ENCODE measurements at regions not wholly inside any gene's neighbourhood (a gene's known extent, or its start where the extent isn't known, plus 50 kb on each side); places are given as distances from the start of the nearest gene placed in this dataset.
"Not testable (repeated sequence)": the region's sequence is repeated elsewhere in the genome, so short reads cannot be mapped to it uniquely, and the experiment has no call there.

DNA sequence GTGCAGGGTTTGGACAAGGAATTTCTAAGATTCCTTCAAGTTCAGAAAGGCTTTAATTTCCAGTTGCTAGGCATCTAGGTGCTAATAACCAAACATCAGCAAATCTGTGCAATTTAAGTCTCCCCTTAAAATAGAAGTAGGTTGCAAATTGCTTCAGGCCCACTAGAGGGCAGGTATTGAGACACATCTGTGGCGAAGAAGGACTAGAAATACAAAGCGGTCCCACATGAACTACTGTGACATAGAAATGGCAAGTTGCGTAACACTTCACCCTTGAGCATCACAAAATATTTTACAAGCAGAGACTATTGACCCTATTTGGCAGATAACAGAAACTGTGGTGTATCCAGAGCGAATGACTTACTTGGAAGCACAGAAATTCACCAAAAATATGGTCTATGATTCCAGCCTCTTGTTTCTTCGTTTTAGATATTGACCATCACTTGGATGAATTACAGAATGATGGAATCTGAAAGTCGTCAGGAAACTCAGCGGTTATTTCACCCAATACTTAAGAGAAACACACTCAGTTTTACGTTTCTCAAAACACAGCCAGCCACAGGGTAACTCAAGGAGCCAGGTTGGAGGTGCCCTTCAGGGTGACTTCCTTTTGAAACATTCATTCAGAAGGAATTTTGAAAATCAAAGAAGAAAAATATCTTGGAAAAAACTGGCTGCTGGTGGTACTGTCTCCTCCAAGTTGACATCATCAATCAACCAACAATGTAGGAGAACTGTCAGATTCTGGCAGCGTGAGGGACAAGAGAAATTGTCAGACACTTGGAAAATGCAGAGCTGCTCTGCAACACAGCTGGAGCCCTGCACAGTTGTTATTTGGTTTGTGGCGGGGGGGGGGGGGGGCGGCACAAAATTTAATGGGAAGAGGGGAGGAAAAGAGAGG lies 256.3 kb upstream of the MINDY3 start:
- in situ Hi-C loops (cut with HindIII; ENCODE audit: low sequenced_read_pairs): no loop called here

DNA sequence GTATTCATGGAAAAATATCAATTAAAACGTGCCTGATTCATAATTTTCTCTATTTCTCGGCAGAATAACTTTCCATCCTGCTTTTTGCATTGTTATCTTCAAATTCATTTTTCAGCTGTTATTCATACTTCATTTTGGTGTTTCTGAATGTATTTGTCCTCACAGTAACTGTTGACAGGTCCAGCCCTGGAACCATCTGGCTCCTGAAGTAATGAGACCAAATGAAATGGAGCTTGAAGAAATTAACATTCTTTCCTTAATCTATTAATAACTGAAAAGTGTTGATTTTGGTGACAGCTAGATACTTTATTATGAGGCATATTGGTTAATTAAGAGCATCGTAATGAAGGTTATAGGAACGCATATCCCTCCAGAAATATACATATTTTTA lies 257.0 kb upstream of the MINDY3 start:
- in situ Hi-C loops (cut with HindIII; ENCODE audit: low sequenced_read_pairs): no loop called here

DNA sequence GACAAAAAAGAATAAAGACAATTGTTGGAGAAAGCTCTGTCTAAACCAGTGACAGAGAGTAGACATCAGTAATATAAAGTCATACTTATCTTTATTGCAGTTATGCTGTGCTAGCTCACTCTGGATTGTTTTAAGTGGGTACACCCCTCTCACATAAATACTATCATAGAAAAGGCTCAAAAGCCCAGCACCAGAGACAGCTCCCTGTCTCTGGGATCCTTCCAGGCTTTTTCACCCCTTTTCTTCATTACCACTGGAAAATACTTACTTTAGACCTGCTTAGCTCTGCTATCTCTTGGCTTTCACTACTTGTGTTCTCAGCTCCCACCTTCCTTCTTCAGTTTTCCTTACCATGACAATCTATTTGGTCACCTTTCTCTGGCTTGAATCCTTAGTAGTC lies 259.1 kb upstream of the MINDY3 start:
- in situ Hi-C loops (cut with HindIII; ENCODE audit: low sequenced_read_pairs): no loop called here

GRCh38 chr10:16120563-16120962 lies 260.3 kb upstream of the MINDY3 start:
- in situ Hi-C loops (cut with HindIII; ENCODE audit: low sequenced_read_pairs): no loop called here

DNA sequence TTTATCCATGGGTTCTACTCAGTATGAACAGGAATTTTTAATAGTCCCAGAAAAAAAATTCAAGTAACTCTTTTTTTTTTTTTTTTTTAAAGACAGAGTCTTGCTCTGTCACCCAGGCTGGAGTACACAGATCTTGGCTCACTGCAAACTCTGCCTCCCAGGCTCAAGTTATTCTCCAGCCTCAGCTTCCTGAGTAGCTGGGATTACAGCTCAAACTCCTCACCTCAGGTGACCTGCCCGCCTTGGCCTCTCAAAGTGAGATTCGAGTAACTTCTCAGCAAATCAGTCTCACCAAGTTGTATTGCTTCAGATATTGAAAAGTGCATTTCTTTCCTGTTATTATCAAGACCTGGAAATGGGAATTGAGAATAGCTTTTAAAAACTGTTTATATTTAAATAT lies 281.2 kb upstream of the MINDY3 start:
- in situ Hi-C loops (cut with HindIII; ENCODE audit: low sequenced_read_pairs): no loop called here

DNA sequence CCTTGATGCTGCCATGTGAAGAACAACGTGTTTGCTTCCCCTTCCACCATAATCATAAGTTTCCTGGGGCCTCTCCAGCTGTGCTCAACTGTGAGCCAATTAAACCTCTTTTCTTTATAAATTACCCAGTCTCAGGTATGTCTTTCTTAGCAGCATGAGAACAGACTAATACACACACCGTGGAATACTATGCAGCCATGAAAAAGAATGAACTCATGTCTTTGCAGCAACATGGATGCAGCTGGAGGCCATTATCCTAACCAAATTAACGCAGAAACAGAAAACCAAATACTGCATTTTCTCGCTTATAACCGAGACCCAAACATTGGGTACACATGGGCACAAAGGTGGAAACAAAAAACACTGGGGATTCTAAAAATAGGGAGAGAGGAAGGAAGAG lies 286.7 kb upstream of the MINDY3 start:
- in situ Hi-C loops (cut with HindIII; ENCODE audit: low sequenced_read_pairs): no loop called here

GRCh38 chr10:16155834-16156233 lies 281.0 kb upstream of the PTER start:
- in situ Hi-C loops (cut with HindIII; ENCODE audit: low sequenced_read_pairs): no loop called here

GRCh38 chr10:16156681-16157080 lies 280.1 kb upstream of the PTER start:
- in situ Hi-C loops (cut with HindIII; ENCODE audit: low sequenced_read_pairs): no loop called here

DNA sequence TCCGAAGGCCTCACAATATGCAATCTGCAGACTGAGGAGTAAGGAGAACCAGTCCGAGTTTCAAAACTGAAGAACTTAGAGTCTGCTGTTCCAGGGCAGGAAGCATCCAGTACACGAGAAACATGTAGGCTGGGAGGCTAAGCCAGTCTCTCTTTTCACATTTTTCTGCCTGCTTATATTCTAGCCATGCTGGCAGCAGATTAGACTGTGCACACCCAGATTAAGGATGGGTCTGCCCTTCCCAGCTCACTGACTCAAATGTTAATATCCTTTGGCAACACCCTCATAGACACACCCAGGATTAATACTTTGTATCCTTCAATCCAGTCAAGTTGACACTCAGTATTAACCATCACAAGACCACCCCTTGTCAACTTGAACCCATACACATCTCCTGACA lies 271.7 kb upstream of the PTER start:
- in situ Hi-C loops (cut with HindIII; ENCODE audit: low sequenced_read_pairs): not testable (repeated sequence)

DNA sequence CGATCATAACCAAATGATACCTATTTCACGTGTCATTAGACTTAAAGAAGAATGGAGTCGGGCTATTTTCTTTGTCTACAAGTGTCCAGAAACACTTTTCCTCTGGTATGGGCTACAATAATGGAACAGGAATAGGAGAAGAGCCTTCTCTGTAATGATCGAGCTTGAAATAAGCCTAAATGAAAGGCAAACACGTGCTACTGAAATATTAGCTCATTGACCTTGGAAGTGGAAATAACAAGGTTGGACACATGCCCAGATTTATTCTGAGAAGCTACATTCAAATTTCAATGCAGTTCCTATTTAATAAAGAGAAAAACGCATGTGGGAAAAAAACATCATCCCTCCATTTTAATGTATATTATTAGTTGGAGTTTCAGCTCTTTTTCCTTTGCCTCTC lies 254.7 kb upstream of the PTER start:
- in situ Hi-C loops (cut with HindIII; ENCODE audit: low sequenced_read_pairs): no loop called here

GRCh38 chr10:16182688-16183087 lies 254.1 kb upstream of the PTER start:
- in situ Hi-C loops (cut with HindIII; ENCODE audit: low sequenced_read_pairs): no loop called here

GRCh38 chr10:16184096-16184597 lies 252.7 kb upstream of the PTER start:
- in situ Hi-C loops (cut with HindIII; ENCODE audit: low sequenced_read_pairs): no loop called here

- in situ Hi-C loops (cut with HindIII; ENCODE audit: low sequenced_read_pairs): no loop called here
Observed at GRCh38 chr10:16184906-16185305, 251.9 kb upstream of the PTER start.

DNA sequence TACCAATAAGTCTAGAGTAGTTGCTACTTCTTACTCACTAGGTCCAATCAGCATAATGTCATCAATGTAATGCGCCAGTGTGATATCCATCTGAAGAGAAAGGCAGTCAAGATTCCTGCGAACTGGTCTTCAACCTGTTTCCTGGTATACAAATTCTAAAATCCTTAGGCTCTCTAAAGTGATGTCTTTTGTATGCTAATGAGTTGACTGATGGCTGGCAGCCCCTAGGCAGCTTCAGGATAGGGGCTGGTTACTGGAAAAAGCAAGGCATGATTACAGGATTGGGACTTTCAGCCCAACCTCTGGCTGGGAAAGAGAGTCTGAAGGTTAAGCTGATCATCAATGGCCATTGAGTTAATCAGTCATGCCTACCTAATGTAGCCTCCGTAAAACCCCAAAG lies 250.2 kb upstream of the PTER start:
- in situ Hi-C loops (cut with HindIII; ENCODE audit: low sequenced_read_pairs): no loop called here

DNA sequence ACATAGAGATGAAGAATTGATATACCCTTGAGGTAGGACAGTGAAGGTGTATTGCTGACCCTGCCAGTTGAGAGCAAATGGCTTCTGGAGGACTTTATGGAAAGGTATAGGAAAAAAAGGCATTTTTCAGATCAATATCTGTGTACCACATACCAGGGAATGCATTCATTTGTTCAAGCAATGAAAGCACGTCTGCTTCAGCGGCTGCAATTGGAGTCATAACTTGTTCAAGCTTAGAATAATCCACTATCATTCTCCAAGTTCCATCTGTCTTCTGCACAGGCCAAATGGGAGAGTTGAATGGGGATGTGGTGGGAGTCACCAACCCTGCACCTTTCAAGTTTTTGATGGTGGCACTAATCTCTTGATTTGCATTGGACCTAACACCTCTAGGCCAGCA lies 249.6 kb upstream of the PTER start:
- in situ Hi-C loops (cut with HindIII; ENCODE audit: low sequenced_read_pairs): no loop called here

DNA sequence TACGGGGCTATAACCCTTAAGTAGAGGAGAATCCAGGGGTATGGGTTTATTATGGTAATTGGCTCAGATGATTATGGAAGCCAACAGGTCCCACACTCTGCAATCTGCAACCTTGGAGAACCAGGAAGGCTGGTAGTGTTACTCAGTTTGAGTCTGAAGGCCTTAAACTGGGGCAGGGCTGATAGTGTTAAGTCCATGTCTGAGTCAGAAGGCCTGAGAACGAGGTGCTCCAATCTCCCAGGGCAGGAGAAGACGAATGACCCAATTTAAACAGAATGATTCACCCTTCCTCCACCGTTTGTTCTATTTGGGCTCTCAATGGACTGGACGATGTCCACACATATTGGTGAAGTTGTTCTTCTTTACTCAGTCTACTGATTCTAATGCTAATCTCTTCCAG lies 244.5 kb upstream of the PTER start:
- in situ Hi-C loops (cut with HindIII; ENCODE audit: low sequenced_read_pairs): no loop called here

- in situ Hi-C loops (cut with HindIII; ENCODE audit: low sequenced_read_pairs): no loop called here
Observed at GRCh38 chr10:16193241-16193640, 243.6 kb upstream of the PTER start.

DNA sequence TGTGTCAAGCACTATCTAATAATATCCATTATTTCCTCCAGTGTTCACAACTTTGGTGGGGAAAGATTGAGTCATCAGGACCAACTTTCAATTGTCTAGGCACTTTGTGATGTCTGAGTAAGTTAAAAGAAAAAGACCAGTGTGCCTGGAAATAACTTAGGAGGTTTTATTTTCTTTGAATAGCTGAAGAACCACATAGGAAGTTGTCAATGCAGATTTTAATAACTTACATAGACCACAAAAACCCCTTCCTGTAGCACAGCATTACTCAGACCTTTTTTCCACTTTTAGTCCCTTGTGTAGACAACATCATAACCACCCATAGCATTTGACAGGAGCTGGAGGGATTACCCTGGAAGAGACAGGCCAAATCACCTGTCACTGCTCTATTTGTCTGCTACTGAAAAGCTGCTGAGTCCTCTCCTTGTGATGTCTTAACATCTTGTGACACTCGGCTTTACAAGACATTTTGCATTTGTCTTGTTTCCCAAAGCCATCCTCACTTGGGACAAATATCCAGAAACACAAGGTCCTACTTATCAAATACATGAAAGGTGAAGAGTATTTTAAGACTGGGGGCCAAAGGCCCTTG lies 241.5 kb upstream of the PTER start:
- in situ Hi-C loops (cut with HindIII; ENCODE audit: low sequenced_read_pairs): no loop called here

DNA sequence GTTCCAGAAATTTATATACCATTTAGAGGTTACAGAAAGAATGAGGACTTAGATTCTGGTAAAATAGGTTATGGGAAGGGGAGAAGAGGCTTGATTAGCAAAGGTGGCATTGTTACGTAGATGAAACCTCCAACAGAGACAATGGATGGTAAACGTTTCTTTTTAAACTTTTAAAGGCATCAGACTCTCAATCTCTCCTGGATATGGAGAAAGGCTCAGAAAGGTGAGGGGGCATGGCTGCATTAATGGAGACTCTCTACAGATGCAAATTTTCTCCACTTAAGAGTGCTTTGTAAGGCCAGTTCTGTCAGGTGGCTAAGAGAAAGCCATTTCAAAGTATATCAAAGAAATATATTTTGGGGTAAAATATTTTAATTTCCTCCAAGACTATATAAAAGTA lies 240.9 kb upstream of the PTER start:
- in situ Hi-C loops (cut with HindIII; ENCODE audit: low sequenced_read_pairs): no loop called here

- in situ Hi-C loops (cut with HindIII; ENCODE audit: low sequenced_read_pairs): no loop called here
Observed at GRCh38 chr10:16199216-16199615, 237.6 kb upstream of the PTER start.

- in situ Hi-C loops (cut with HindIII; ENCODE audit: low sequenced_read_pairs): not testable (repeated sequence)
Observed at GRCh38 chr10:16223618-16224017, 213.2 kb upstream of the PTER start.

GRCh38 chr10:16227674-16228073 lies 209.1 kb upstream of the PTER start:
- in situ Hi-C loops (cut with HindIII; ENCODE audit: low sequenced_read_pairs): no loop called here

All from DLD1 (cell line).